Amygdala (tissue), 56 donors: ENCODE measurements at regions not wholly inside any gene's neighbourhood (a gene's known extent, or its start where the extent isn't known, plus 50 kb on each side); places are given as distances from the start of the nearest gene placed in this dataset.

Experiments
- DNase-seq, 56 donors: peaks; one replicate each; lab custom pipeline; 2025; lab: John Stamatoyannopoulos, UW

GRCh38 chr10:4691776-4692175 is 134.2 kb upstream of the AKR1E2 start:
- DNase-seq = no peak

GRCh38 chr10:4691301-4691700 is 134.7 kb upstream of the AKR1E2 start:
- DNase-seq = no peak

GRCh38 chr10:4688601-4689000 is 137.4 kb upstream of the AKR1E2 start:
- peak in 1 of 56 donors; percentile 7 for DNase-seq

GRCh38 chr10:4688168-4688567 is 137.8 kb upstream of the AKR1E2 start:
- no peak for DNase-seq

GRCh38 chr10:4687397-4687796 is 138.6 kb upstream of the AKR1E2 start:
- no peak for DNase-seq

- no peak for DNase-seq
Measured at GRCh38 chr10:4686644-4686996, 139.4 kb upstream of the AKR1E2 start.

GRCh38 chr10:4685904-4686643 is 139.9 kb upstream of the AKR1E2 start:
- DNase-seq = no peak

- DNase-seq = no peak
Measured at GRCh38 chr10:4685491-4685890, 140.5 kb upstream of the AKR1E2 start.

- no peak for DNase-seq
Measured at GRCh38 chr10:4684434-4684833, 141.6 kb upstream of the AKR1E2 start.

- no peak for DNase-seq
Measured at GRCh38 chr10:4683838-4684237, 142.2 kb upstream of the AKR1E2 start.

GRCh38 chr10:4683137-4683536 is 142.9 kb upstream of the AKR1E2 start:
- DNase-seq = no peak

GRCh38 chr10:4678951-4679671 is 146.9 kb upstream of the AKR1E2 start:
- no peak for DNase-seq

GRCh38 chr10:4678023-4678950 is 147.7 kb upstream of the AKR1E2 start:
- no peak for DNase-seq

- no peak for DNase-seq
Measured at GRCh38 chr10:4677296-4678021, 148.5 kb upstream of the AKR1E2 start.

- DNase-seq = no peak
Measured at GRCh38 chr10:4676566-4676965, 149.4 kb upstream of the AKR1E2 start.

- DNase-seq = no peak
Measured at GRCh38 chr10:4675808-4676207, 150.2 kb upstream of the AKR1E2 start.

GRCh38 chr10:4673279-4674040 is 152.5 kb upstream of the AKR1E2 start:
- DNase-seq = no peak

GRCh38 chr10:4672201-4672600 is 153.8 kb upstream of the AKR1E2 start:
- no peak for DNase-seq

- DNase-seq = no peak
Measured at GRCh38 chr10:4671451-4672145, 154.4 kb upstream of the AKR1E2 start.
